Suprapubic skin (tissue), 4 donors: ENCODE measurements at regions not wholly inside any gene's neighbourhood (a gene's known extent, or its start where the extent isn't known, plus 50 kb on each side); places are given as distances from the start of the nearest gene placed in this dataset.

Experiments used
- DNase-seq, 2 donors: peaks; one replicate each; pipeline ENCODE4 v3.0.0-alpha.2; 2019; ENCODE audit warnings: low spot score in 2 of 2
- H3K27ac ChIP-seq: fragments of 200-600 bp; sonication (generic); one replicate; pipeline ENCODE4 v1.5.1; 2019
- H3K27me3 ChIP-seq: fragments of 200-600 bp; sonication (generic); one replicate; pipeline ENCODE4 v1.5.1; 2019
- H3K36me3 ChIP-seq: fragments of 200-600 bp; sonication (generic); one replicate; pipeline ENCODE4 v1.5.1; 2019
- H3K4me1 ChIP-seq: fragments of 200-600 bp; sonication (generic); one replicate; pipeline ENCODE4 v1.5.1; 2019
- H3K4me3 ChIP-seq: fragments of 200-600 bp; sonication (generic); one replicate; pipeline ENCODE4 v1.5.1; 2019; ENCODE audit warnings: mild to moderate bottlenecking
- H3K9me3 ChIP-seq: fragments of 200-600 bp; sonication (generic); one replicate; pipeline ENCODE4 v1.5.1; 2019
- EP300 ChIP-seq: sonication (generic); formaldehyde crosslinking; IDR thresholded peaks from one replicate; pipeline ENCODE4 v1.6.1; 2017; ENCODE audit warnings: antibody characterized with exemption
- POLR2A ChIP-seq, 2 donors: fragments of 450-650 bp; IDR thresholded peaks; one replicate each; pipeline ENCODE4 v1.6.1; 2017; ENCODE audit warnings: antibody characterized with exemption in 2 of 2, mild to moderate bottlenecking in 2 of 2, moderate library complexity in 2 of 2
- POLR2AphosphoS5 ChIP-seq, 3 donors: sonication (generic); formaldehyde crosslinking; IDR thresholded peaks; one replicate each; pipeline ENCODE4 v1.6.1; 2017; ENCODE audit warnings: antibody characterized with exemption in 3 of 3
- WGBS: methylation state at CpG from one replicate; pipeline ENCODE4 v1.1.5; 2018; 5-methylcytosine and 5-hydroxymethylcytosine counted together
- TF ChIP-seq, protein P1 (sequence below), 2 donors: fragments of 200-600 bp in 1 of 2; fragments of 450-650 bp in 1 of 2; sonication (generic) in 1 of 2; IDR thresholded peaks; one replicate each; pipeline ENCODE4 v1.5.1; 2016 to 2019; ENCODE audit warnings: antibody characterized with exemption in 2 of 2, mild to moderate bottlenecking in 1 of 2, moderate library complexity in 1 of 2

DNA sequence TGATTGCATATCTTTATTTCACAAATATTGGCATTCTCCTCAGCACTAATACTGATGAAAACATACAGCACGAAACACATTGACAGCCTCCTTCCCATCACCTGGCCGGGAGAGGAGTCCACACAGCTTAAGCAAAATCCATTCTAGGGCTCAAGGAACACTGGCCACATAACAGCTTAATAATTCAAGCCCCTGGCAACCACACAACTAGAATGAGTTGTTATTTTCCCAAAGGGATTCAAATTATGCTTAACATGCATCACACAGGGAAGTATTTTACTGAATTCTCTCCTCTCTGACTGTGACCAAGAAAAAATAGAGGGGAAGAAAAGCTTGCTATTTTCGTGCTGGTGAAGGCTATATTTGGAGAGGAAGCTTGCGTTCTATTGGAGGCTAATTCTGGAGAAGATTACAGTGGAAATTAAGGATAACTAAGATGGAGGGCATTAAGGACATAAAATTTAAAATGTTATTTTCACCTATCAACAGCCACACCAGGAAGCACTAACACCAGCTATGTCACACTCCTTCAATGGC, 198.5 kb downstream of the ADGRG6 start:
- Histone ChIP-seq H3K4me1 (no peaks in the 10 kb centered on the region), H3K4me3 (no peak overlapping the region), H3K9me3 (peaks cover 7% of the 10 kb centered on the region), H3K27ac (no peak overlapping the region), H3K36me3 (no peaks in the 10 kb centered on the region), H3K27me3 (no peaks in the 10 kb centered on the region)
- WGBS = 39% methylated on average over 4 of the region's 4 CpGs
- TF ChIP-seq, protein P1, sequence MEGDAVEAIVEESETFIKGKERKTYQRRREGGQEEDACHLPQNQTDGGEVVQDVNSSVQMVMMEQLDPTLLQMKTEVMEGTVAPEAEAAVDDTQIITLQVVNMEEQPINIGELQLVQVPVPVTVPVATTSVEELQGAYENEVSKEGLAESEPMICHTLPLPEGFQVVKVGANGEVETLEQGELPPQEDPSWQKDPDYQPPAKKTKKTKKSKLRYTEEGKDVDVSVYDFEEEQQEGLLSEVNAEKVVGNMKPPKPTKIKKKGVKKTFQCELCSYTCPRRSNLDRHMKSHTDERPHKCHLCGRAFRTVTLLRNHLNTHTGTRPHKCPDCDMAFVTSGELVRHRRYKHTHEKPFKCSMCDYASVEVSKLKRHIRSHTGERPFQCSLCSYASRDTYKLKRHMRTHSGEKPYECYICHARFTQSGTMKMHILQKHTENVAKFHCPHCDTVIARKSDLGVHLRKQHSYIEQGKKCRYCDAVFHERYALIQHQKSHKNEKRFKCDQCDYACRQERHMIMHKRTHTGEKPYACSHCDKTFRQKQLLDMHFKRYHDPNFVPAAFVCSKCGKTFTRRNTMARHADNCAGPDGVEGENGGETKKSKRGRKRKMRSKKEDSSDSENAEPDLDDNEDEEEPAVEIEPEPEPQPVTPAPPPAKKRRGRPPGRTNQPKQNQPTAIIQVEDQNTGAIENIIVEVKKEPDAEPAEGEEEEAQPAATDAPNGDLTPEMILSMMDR (IDR thresholded peaks at IDR 0.05) = no peak
- no peak for DNase-seq

DNA sequence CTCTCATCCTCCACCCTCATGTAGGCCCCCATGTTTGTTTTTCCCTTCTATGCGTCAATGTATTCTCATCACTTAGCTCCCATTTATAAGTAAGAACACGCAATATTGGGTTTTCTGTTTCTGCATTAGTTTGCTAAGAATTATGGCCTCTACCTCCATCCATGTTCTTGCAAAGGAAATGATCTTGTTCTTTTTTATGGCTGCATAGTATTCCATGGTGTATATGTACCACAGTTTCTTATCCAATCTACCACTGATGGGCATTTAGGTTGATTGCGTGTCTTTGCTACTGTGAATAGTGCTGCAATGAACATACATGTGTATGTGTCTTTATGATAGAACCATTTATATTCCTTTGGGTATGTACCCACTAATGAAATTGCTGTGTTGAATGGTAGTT, 200.0 kb downstream of the ADGRG6 start:
- no peak for TF ChIP-seq POLR2AphosphoS5 (IDR thresholded peaks at IDR 0.05)
- TF ChIP-seq, protein P1 (IDR thresholded peaks at IDR 0.05) = no peak
- TF ChIP-seq POLR2A (IDR thresholded peaks at IDR 0.05) = no peak
- Histone ChIP-seq H3K4me3 (no peak overlapping the region), H3K36me3 (no peaks in the 10 kb centered on the region), H3K9me3 (peaks cover 7% of the 10 kb centered on the region), H3K27ac (no peak overlapping the region), H3K27me3 (no peaks in the 10 kb centered on the region), H3K4me1 (no peaks in the 10 kb centered on the region)
- no peak for DNase-seq
- WGBS = 95% methylated on average over 3 of the region's 3 CpGs

DNA sequence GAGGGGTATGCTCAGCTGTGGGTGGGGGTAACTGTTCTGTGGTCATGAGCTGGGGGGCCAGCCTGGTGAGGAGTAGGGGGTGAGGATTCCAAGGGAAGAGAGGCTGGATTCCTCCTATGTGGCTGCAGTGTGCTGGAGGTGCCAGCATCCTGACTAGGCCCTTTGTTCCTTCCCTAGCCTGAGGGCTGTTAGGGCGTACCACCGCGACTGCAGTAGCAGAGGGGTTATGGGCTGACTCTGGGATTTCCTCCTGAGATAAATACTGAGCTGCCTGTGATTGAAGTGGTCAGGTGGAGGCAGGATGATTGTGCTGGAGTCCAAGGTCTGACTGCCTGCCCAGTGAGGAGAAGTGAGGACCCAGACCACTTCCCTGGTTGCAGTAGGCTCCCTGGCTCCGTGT, 205.3 kb downstream of the ADGRG6 start:
- H3K9me3 ChIP-seq = peaks cover 7% of the 10 kb centered on the region

DNA sequence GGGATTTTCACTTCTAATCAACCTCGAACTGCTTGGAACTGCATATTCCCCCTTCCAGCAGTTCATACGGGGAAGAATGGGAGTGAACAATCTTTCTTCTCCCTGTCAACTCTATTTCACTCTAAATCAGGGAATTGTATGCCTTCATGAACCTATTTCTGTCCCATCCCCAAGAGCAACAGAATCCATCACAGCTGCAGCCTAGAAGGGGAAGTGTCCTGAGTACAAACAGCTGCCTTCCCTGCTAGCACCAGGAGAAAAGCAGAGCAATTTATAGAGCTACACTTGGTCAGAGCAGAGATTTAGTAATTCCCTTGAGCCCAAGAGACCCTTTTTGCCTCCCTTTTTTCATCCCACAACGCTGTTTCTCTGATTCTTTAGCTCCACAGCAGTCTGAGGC, 208.4 kb downstream of the ADGRG6 start:
- Histone ChIP-seq H3K36me3 (no peaks in the 10 kb centered on the region), H3K4me1 (no peaks in the 10 kb centered on the region), H3K9me3 (no peaks in the 10 kb centered on the region), H3K4me3 (no peak overlapping the region), H3K27me3 (no peaks in the 10 kb centered on the region), H3K27ac (no peak overlapping the region)
- WGBS = 68% methylated on average over 3 of the region's 3 CpGs
- DNase-seq = no peak
- TF ChIP-seq, protein P1 (IDR thresholded peaks at IDR 0.05) = no peak
- TF ChIP-seq EP300 (no peak), POLR2AphosphoS5 (IDR thresholded peaks at IDR 0.05) (no peak), POLR2A (IDR thresholded peaks at IDR 0.05) (no peak)

More for the DNA sequence above, 205.3 kb downstream of the ADGRG6 start:
- WGBS = 89% methylated on average over 1 of the region's 4 CpGs
- DNase-seq = no peak
- no peak for TF ChIP-seq POLR2AphosphoS5 (IDR thresholded peaks at IDR 0.05)
- TF ChIP-seq POLR2A (IDR thresholded peaks at IDR 0.05) = no peak
- H3K36me3 ChIP-seq = no peaks in the 10 kb centered on the region
- no peaks in the 10 kb centered on the region for H3K4me1 ChIP-seq
- no peak overlapping the region for H3K4me3 ChIP-seq
- H3K27me3 ChIP-seq = no peaks in the 10 kb centered on the region
- H3K27ac ChIP-seq = no peak overlapping the region

DNA sequence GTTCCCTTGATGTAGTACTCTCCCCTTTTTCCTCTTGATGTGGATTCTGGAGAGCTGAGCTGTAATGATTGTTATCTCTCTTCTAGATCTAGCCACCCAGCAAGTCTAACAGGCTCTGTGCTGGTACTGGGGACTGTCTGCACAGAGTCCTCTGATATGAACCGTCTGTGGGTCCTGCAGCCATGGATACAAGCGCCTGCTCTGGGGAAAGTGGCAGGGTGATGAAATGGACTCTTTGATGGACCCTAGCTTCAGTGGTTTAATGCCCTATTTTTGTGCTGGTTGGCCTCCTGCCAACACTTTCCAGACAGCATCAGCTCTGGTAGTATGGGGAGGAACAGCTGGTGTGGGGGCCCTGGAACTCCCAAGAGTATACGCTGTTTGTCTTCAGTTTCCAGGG, 216.3 kb downstream of the ADGRG6 start:
- Histone ChIP-seq H3K36me3 (no peaks in the 10 kb centered on the region), H3K4me1 (peaks cover 11% of the 10 kb centered on the region), H3K4me3 (no peak overlapping the region), H3K27me3 (no peaks in the 10 kb centered on the region), H3K27ac (no peak overlapping the region), H3K9me3 (no peaks in the 10 kb centered on the region)
- TF ChIP-seq EP300 = no peak
- TF ChIP-seq, protein P1 (IDR thresholded peaks at IDR 0.05) = no peak
- no peak for TF ChIP-seq POLR2A (IDR thresholded peaks at IDR 0.05)
- TF ChIP-seq POLR2AphosphoS5 (IDR thresholded peaks at IDR 0.05) = no peak
- no peak for DNase-seq
- WGBS = 59% methylated on average over 2 of the region's 3 CpGs

DNA sequence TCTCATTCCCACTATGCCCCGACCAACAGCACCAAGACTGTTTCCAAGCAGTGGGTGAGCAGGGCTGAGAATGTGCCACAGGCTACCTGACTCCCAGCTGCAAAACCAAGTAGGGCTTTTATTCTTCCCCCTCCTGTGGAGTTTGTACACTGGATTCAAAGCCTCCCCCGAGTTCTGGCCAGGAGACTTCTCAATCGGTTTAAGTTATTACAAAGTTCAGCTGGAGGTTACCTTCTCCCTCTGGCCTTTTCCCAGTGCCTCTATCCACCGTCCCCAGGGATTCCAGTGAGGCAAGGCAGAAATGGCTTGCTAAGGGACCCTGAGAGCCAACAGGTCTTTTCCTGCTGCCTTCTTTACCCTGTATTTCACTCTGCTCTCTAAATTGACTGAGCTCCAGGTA, 217.0 kb downstream of the ADGRG6 start:
- Histone ChIP-seq H3K4me3 (no peak overlapping the region), H3K27ac (no peak overlapping the region), H3K36me3 (no peaks in the 10 kb centered on the region), H3K4me1 (peaks cover 11% of the 10 kb centered on the region), H3K27me3 (no peaks in the 10 kb centered on the region), H3K9me3 (no peaks in the 10 kb centered on the region)
- TF ChIP-seq, protein P1 (IDR thresholded peaks at IDR 0.05) = no peak
- no peak for TF ChIP-seq POLR2AphosphoS5 (IDR thresholded peaks at IDR 0.05)
- no peak for TF ChIP-seq POLR2A (IDR thresholded peaks at IDR 0.05)
- no peak for TF ChIP-seq EP300
- no peak for DNase-seq
- 59% methylated on average over 4 of the region's 4 CpGs for WGBS
